ENCODE measurements at regions not wholly inside any gene's neighbourhood (a gene's known extent, or its start where the extent isn't known, plus 50 kb on each side); places are given as distances from the start of the nearest gene placed in this dataset.

- WGBS (ENCODE audit: low lambda C conversion rate), result under 1% methylated on average over 4 of the region's 4 CpGs
- H3K4me3 ChIP-seq (ENCODE audit: low read depth in 2 of 2, low read length in 1 of 2), result no peak overlapping the region
- H3K4me2 ChIP-seq, result no peak overlapping the region
These were observed 189.5 kb upstream of the CDC14C start for GRCh38 chr7:48734695-48735406.

More at GRCh38 chr7:48734695-48735406, 189.5 kb upstream of the CDC14C start:
- no peaks in the 10 kb centered on the region for H3K79me2 ChIP-seq (ENCODE audit: insufficient read depth)
- POLR2A ChIA-PET, result no interaction called here
- H4K20me1 ChIP-seq (ENCODE audit: insufficient read depth), result no peaks in the 10 kb centered on the region
- H3K4me1 ChIP-seq (ENCODE audit: control insufficient read depth in 1 of 2, insufficient read depth in 2 of 2, low read depth in 1 of 2, low read length in 1 of 2), result no peaks in the 10 kb centered on the region
- no peak for TF ChIP-seq CHD2 (IDR thresholded peaks at IDR 0.05; ENCODE audit: low read length, partially characterized antibody)
- TF ChIP-seq RAD21 (IDR thresholded peaks at IDR 0.05; ENCODE audit: low read length), result no peak
- no peak for TF ChIP-seq RXRA (IDR thresholded peaks at IDR 0.05; ENCODE audit: borderline replicate concordance, low read depth)
- TF ChIP-seq TCF12 (IDR thresholded peaks at IDR 0.05), result no peak
- no peak for TF ChIP-seq ZBTB33 (IDR thresholded peaks at IDR 0.05; ENCODE audit: borderline replicate concordance, low read depth)
- no peak for TF ChIP-seq SIN3A (IDR thresholded peaks at IDR 0.05; ENCODE audit: borderline replicate concordance, low read depth, low read length)
- no peak for TF ChIP-seq EP300 (IDR thresholded peaks at IDR 0.05; ENCODE audit: borderline replicate concordance in 1 of 2, low read depth in 1 of 2, low read length in 1 of 2)
- TF ChIP-seq REST (IDR thresholded peaks at IDR 0.05; ENCODE audit: low read depth, low read length), result no peak
- no peak for TF ChIP-seq PBX3 (IDR thresholded peaks at IDR 0.05)
- H3K9ac ChIP-seq, result no peak overlapping the region
- no peaks in the 10 kb centered on the region for H3K27me3 ChIP-seq (ENCODE audit: insufficient read depth)
- H3K27ac ChIP-seq (ENCODE audit: low read depth in 2 of 2, low read length in 1 of 2), result no peak overlapping the region
- no peaks in the 10 kb centered on the region for H3F3A ChIP-seq (replicated peaks; ENCODE audit: insufficient read depth)
- H3K9me2 ChIP-seq, result no peaks in the 10 kb centered on the region
- no peaks in the 10 kb centered on the region for H3K36me3 ChIP-seq (replicated peaks in 1 of 2; ENCODE audit: control insufficient read depth in 1 of 2, insufficient read depth in 2 of 2, low read length in 1 of 2)
- no peak overlapping the region for H2AFZ ChIP-seq (ENCODE audit: low read depth)
- CTCF ChIA-PET, result no interaction called here
- no peak for DNase-seq
- H3K9me3 ChIP-seq, result no peaks in the 10 kb centered on the region

All from SK-N-SH (cell line).